GM23338 (cell line): ENCODE measurements at regions not wholly inside any gene's neighbourhood (a gene's known extent, or its start where the extent isn't known, plus 50 kb on each side); places are given as distances from the start of the nearest gene placed in this dataset.

Source experiments
- CTCF ChIP-seq, 2 experiments: fragments of 200-600 bp in 1 of 2; sonication (generic) in 1 of 2; conservative IDR thresholded peaks; 2 replicates each; pipeline versions ENCODE4 v1.5.1 to v1.6.1; 2016 to 2017; ENCODE audit warnings: antibody characterized with exemption in 2 of 2, low read depth in 2 of 2, mild to moderate bottlenecking in 2 of 2, moderate library complexity in 1 of 2
- ETS1 ChIP-seq: IDR thresholded peaks from 2 replicates; pipeline ENCODE4 v1.6.1; 2016; ENCODE audit warnings: antibody characterized with exemption
- EZH2 ChIP-seq: fragments of 200-600 bp; sonication (generic); IDR thresholded peaks from one replicate; pipeline ENCODE4 v1.8.0; 2017; ENCODE audit warnings: antibody characterized with exemption, mild to moderate bottlenecking, low read depth; ENCODE audit not compliant: unreplicated experiment
- EZH2phosphoT487 ChIP-seq: fragments of 200-600 bp; sonication (generic); IDR thresholded peaks from one replicate; pipeline ENCODE4 v1.8.1; 2018; ENCODE audit warnings: antibody characterized with exemption; ENCODE audit not compliant: unreplicated experiment
- NANOG ChIP-seq: IDR thresholded peaks from 2 replicates; pipeline ENCODE4 v1.6.1; 2016; ENCODE audit warnings: antibody characterized with exemption, borderline replicate concordance
- POLR2AphosphoS5 ChIP-seq: IDR thresholded peaks from 2 replicates; pipeline ENCODE4 v1.6.1; 2016; ENCODE audit warnings: antibody characterized with exemption, low read depth
- REST ChIP-seq: IDR thresholded peaks from one replicate; pipeline ENCODE4 v1.6.1; 2018; ENCODE audit warnings: antibody characterized with exemption; ENCODE audit not compliant: unreplicated experiment
- ZNF114 ChIP-seq: fragments of 250-450 bp; sonication (Bioruptor Pico); IDR thresholded peaks from 2 replicates; pipeline ENCODE4 v1.5.0; 2020; ENCODE audit warnings: mild to moderate bottlenecking, moderate library complexity

GRCh38 chr6:154909311-154909710, 85.8 kb upstream of the TIAM2 start:
- TF ChIP-seq CTCF (conservative IDR thresholded peaks at IDR 0.05; ENCODE audit: low read depth in 2 of 2): no peak
- TF ChIP-seq EZH2phosphoT487: no peak
- no peak for TF ChIP-seq REST
- TF ChIP-seq POLR2AphosphoS5: no peak
- TF ChIP-seq EZH2: no peak
- TF ChIP-seq ZNF114 (CRISPR knock-in tag): no peak
- no peak for TF ChIP-seq ETS1
- TF ChIP-seq NANOG: no peak
